A673 (cell line): ENCODE measurements at regions not wholly inside any gene's neighbourhood (a gene's known extent, or its start where the extent isn't known, plus 50 kb on each side); places are given as distances from the start of the nearest gene placed in this dataset.

ENCODE experiments used
- BruUV-seq: library from RNA; stranded (reverse); fragments of 400-500 nt; replicated peaks from 2 replicates; lab custom pipeline; 2021; lab: Mats Ljungman, UMichigan
- CTCF ChIA-PET: fragments of 300-600 bp; sonication (Branson Sonifier 250); formaldehyde crosslinking; loops from one replicate; lab custom pipeline; 2022; ENCODE audit warnings: antibody characterized with exemption; lab: Charles Lee
- POLR2A ChIA-PET: fragments of 300-600 bp; sonication (Branson Sonifier 250); formaldehyde crosslinking; loops from one replicate; lab custom pipeline; 2022; ENCODE audit warnings: antibody characterized with exemption; ENCODE audit not compliant: low non-redundant PET; lab: Charles Lee
- DNase-seq: peaks from one replicate; pipeline ENCODE4 v3.0.0-alpha.2; 2015; ENCODE audit warnings: low spot score
- H3K27ac ChIP-seq: fragments of 200-600 bp; sonication (generic); 2 replicates; pipeline ENCODE4 v1.5.1; 2016; ENCODE audit warnings: mixed run types, low read depth, mild to moderate bottlenecking, mixed read lengths, antibody characterized with exemption, low read length; ENCODE audit not compliant: poor library complexity, severe bottlenecking
- H3K27me3 ChIP-seq: fragments of 200-600 bp; sonication (generic); replicated peaks from 2 replicates; pipeline ENCODE4 v1.6.1; 2017; ENCODE audit warnings: mixed run types, low read depth, mild to moderate bottlenecking, mixed read lengths, antibody characterized with exemption, low read length; ENCODE audit not compliant: insufficient read depth, poor library complexity
- H3K36me3 ChIP-seq: fragments of 200-600 bp; sonication (generic); 2 replicates; pipeline ENCODE4 v1.6.1; 2016; ENCODE audit warnings: mixed run types, mild to moderate bottlenecking, mixed read lengths, antibody characterized with exemption, low read length; ENCODE audit not compliant: insufficient read depth, poor library complexity, severe bottlenecking
- H3K4me1 ChIP-seq: fragments of 200-600 bp; sonication (generic); 2 replicates; pipeline ENCODE4 v1.6.1; 2017; ENCODE audit warnings: mixed run types, mild to moderate bottlenecking, mixed read lengths, antibody characterized with exemption, low read length; ENCODE audit not compliant: insufficient read depth, poor library complexity, severe bottlenecking
- H3K4me3 ChIP-seq: fragments of 200-600 bp; sonication (generic); 2 replicates; pipeline ENCODE4 v1.5.1; 2016; ENCODE audit warnings: low read depth, mixed run types, mild to moderate bottlenecking, mixed read lengths, low read length; ENCODE audit not compliant: poor library complexity, severe bottlenecking
- H3K9me3 ChIP-seq: fragments of 200-600 bp; sonication (generic); 2 replicates; pipeline ENCODE4 v1.6.1; 2016; ENCODE audit warnings: mixed run types, low read depth, mild to moderate bottlenecking, mixed read lengths, antibody characterized with exemption, low read length; ENCODE audit not compliant: poor library complexity, severe bottlenecking
- EZH2 ChIP-seq: fragments of 200-600 bp; sonication (generic); IDR thresholded peaks from 2 replicates; pipeline ENCODE4 v1.6.1; 2017; ENCODE audit warnings: borderline replicate concordance, low read depth, mild to moderate bottlenecking, mixed read lengths, antibody characterized with exemption, low read length; ENCODE audit not compliant: poor library complexity, severe bottlenecking
- intact Hi-C: fragments of 100-400 bp; cut with micrococcal nuclease; formaldehyde crosslinking; loops from one replicate; pipeline ENCODE4 v1.10.0; 2022; ENCODE audit not compliant: unreplicated experiment
- TF ChIP-seq, protein P1 (sequence below): fragments of 300-800, 200-600 bp; sonication (generic); conservative IDR thresholded peaks from 2 replicates; pipeline ENCODE4 v1.5.1; 2017; ENCODE audit warnings: low read depth, mild to moderate bottlenecking, antibody characterized with exemption, low read length, moderate library complexity, mixed read lengths

DNA sequence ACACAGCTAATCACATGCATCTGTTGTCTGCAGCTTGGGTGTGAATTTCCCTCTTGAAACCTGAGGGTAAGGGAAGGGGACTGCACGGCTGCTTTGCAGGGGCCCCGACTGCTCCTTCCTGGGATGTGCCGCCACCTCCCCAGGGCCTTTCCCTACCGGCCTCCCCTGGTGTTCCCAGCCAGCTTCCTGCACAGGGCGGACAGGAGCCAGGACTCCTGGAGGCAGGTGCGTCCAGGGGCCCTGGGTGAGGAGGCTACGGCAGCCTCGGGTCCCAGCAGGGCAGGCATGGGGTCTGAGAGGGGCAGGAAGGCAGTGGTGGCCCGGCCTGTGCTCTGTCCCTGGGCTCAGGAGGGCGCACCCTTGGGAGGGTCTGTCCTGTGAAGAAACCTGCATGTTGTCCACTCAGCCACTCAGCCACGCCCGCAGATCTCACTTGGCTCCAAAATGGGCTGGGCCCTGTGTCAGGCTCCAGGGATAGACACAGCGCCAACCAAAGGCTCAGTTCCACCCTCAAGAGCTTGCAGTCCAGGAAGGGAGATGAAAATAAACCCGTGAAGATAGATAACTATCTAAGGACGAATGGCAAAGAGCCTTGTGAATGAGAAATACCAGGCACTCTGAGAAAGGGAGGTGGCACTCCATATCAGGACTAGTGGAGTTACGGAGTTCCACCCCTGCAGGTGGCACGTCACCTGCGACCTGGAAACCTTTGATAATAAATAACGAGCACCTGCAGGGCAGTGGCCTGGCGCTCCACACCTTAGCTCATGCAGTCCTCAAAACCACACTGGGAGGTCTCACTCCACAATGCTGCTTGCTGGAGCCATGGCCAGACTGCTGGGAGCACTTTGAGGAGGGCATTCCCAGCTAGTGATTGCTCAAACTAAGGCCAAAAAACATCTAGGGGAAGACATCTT is 427.4 kb downstream of the AACS start:
- no peaks in the 10 kb centered on the region for H3K4me1 ChIP-seq
- H3K27me3 ChIP-seq = no peaks in the 10 kb centered on the region
- TF ChIP-seq, protein P1, sequence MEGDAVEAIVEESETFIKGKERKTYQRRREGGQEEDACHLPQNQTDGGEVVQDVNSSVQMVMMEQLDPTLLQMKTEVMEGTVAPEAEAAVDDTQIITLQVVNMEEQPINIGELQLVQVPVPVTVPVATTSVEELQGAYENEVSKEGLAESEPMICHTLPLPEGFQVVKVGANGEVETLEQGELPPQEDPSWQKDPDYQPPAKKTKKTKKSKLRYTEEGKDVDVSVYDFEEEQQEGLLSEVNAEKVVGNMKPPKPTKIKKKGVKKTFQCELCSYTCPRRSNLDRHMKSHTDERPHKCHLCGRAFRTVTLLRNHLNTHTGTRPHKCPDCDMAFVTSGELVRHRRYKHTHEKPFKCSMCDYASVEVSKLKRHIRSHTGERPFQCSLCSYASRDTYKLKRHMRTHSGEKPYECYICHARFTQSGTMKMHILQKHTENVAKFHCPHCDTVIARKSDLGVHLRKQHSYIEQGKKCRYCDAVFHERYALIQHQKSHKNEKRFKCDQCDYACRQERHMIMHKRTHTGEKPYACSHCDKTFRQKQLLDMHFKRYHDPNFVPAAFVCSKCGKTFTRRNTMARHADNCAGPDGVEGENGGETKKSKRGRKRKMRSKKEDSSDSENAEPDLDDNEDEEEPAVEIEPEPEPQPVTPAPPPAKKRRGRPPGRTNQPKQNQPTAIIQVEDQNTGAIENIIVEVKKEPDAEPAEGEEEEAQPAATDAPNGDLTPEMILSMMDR = no peak
- H3K36me3 ChIP-seq = no peaks in the 10 kb centered on the region
- POLR2A ChIA-PET = no interaction called here
- CTCF ChIA-PET = no interaction called here
- no peak overlapping the region for H3K27ac ChIP-seq
- intact Hi-C loops = no loop called here
- H3K4me3 ChIP-seq = no peak overlapping the region
- H3K9me3 ChIP-seq = no peaks in the 10 kb centered on the region
- no TSS peak for BruUV-seq
- no peak for DNase-seq

DNA sequence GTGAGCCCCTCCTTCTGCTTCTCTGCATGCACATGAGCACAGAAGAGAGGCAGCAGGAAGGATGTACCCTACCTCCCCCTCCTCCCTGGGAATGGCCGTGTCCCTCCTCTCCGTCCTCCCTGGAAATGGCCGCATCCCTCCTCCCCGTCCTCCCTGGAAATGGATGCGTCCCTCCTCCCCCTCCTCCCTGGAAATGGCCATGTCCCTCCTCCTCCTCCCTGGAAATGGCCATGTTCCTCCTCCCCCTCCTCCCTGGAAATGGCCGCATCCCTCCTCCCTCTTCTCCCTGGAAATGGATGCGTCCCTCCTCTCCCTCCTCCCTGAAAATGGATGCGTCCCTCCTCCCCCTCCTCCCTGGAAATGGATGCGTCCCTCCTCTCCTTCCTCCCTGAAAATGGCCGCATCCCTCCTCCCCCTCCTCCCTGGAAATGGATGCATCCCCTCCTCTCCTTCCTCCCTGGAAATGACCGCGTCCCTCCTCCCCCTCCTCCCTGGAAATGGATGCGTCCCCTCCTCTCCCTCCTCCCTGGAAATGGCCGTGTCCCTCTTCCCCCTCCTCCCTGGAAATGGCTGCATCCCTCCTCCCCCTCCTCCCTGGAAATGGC is 428.6 kb downstream of the AACS start:
- POLR2A ChIA-PET = no interaction called here
- no peak for TF ChIP-seq EZH2
- TF ChIP-seq, protein P1 = no peak

DNA sequence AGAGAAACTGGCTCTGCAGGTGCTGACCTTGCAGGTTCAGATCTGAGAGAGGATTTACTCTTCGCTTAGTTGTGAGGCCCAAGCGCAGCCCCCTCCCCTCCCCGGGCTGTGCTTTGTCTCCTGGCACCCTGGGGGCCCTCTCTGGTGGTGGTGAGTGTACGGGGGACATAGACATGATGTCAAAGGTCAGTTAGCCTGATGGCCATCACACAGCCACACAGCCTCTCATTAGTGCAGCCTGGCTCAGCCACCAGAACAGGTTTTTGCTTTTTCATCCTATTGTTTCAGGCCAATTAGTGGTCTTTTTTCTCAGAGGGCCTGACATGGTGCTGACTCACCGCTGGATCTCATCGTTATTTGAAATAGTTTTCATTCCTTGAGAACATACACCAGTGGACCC is 437.9 kb downstream of the AACS start:
- intact Hi-C loops = no loop called here
- no peak overlapping the region for H3K27ac ChIP-seq
- no peak overlapping the region for H3K4me3 ChIP-seq
- no TSS peak for BruUV-seq
- H3K9me3 ChIP-seq = no peaks in the 10 kb centered on the region
- ChIA-PET POLR2A (no interaction called here), CTCF (no interaction called here)
- no peak for DNase-seq
- H3K36me3 ChIP-seq = no peaks in the 10 kb centered on the region
- no peaks in the 10 kb centered on the region for H3K4me1 ChIP-seq
- TF ChIP-seq, protein P1 = no peak
- TF ChIP-seq EZH2 = no peak
- H3K27me3 ChIP-seq = no peaks in the 10 kb centered on the region

More for the DNA sequence above, 428.6 kb downstream of the AACS start:
- intact Hi-C loops = no loop called here
- H3K27me3 ChIP-seq = no peaks in the 10 kb centered on the region
- no peaks in the 10 kb centered on the region for H3K9me3 ChIP-seq
- DNase-seq = no peak
- no peak overlapping the region for H3K4me3 ChIP-seq
- H3K4me1 ChIP-seq = no peaks in the 10 kb centered on the region
- no peak overlapping the region for H3K27ac ChIP-seq
- H3K36me3 ChIP-seq = no peaks in the 10 kb centered on the region
- BruUV-seq = no TSS peak
- CTCF ChIA-PET = no interaction called here
